Left lung (tissue), 4 donors: ENCODE measurements at regions not wholly inside any gene's neighbourhood (a gene's known extent, or its start where the extent isn't known, plus 50 kb on each side); places are given as distances from the start of the nearest gene placed in this dataset.

Experiments
- ATAC-seq: fragments of 200-7000 bp; cut with Tn5 transposase; one replicate; pipeline ENCODE4 v1.9.1; 2020; ENCODE audit warnings: moderate library complexity
- DNase-seq, 4 donors: peaks; one replicate each; pipeline ENCODE4 v3.0.0-alpha.2; 2013 to 2020
- H3K27ac ChIP-seq, 2 donors: fragments of 200-600 bp; sonication (generic) in 1 of 2; one replicate each; pipeline versions ENCODE4 v1.5.0 to v1.8.0; 2020 to 2021
- H3K27me3 ChIP-seq, 2 donors: fragments of 200-600 bp; sonication (generic) in 1 of 2; one replicate each; pipeline versions ENCODE4 v1.5.0 to v1.8.0; 2020 to 2021
- H3K36me3 ChIP-seq, 2 donors: fragments of 200-600 bp; sonication (generic) in 1 of 2; one replicate each; pipeline versions ENCODE4 v1.5.0 to v1.8.0; 2020 to 2021
- H3K4me1 ChIP-seq, 2 donors: fragments of 200-600 bp; one replicate each; pipeline ENCODE4 v1.8.0; 2021
- H3K4me3 ChIP-seq, 2 donors: fragments of 200-600 bp; sonication (generic) in 1 of 2; one replicate each; pipeline versions ENCODE4 v1.5.0 to v1.8.0; 2020 to 2021; ENCODE audit warnings: mild to moderate bottlenecking in 1 of 2
- H3K9me3 ChIP-seq, 2 donors: fragments of 200-600 bp; sonication (generic) in 1 of 2; one replicate each; pipeline versions ENCODE4 v1.5.0 to v1.8.0; 2020 to 2021
- intact Hi-C, 2 donors: fragments of 100-400 bp; cut with DNase I; formaldehyde crosslinking; loops; one replicate each; pipeline versions ENCODE4 v1.11.2 to v1.14.2; 2022
- TF ChIP-seq, protein P1 (sequence below), 2 donors: fragments of 200-600 bp; sonication (generic) in 1 of 2; IDR thresholded peaks; one replicate each; pipeline versions ENCODE4 v1.5.0 to v1.8.0; 2021; ENCODE audit warnings: antibody characterized with exemption in 2 of 2
- donor health status: DM: no; HTN: yes; CAD: no.
- donor health status: DM: no; HTN: no; CAD: no.

DNA sequence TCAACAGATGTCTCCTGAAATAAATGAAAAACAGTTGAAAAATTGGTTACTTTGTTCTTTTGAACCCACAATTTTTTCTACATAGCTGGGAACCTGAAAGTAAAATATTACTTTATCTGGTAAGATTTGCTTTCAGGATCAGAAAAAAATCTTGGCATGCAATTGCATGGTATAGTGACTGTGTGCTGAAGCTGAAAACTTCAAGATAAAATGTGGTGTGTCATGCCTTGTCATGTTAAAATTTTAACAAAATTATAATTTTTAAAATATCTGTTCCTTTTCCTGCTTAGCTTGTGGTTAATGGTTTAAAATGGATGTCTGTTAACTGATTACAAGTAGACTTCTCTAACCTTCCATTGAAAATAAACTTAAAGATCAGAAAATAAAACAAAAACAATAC lies 904.8 kb downstream of the PDHA2 start:
- no peak for DNase-seq
- no peak overlapping the region for H3K27ac ChIP-seq
- intact Hi-C loops = no loop called here
- TF ChIP-seq, protein P1, sequence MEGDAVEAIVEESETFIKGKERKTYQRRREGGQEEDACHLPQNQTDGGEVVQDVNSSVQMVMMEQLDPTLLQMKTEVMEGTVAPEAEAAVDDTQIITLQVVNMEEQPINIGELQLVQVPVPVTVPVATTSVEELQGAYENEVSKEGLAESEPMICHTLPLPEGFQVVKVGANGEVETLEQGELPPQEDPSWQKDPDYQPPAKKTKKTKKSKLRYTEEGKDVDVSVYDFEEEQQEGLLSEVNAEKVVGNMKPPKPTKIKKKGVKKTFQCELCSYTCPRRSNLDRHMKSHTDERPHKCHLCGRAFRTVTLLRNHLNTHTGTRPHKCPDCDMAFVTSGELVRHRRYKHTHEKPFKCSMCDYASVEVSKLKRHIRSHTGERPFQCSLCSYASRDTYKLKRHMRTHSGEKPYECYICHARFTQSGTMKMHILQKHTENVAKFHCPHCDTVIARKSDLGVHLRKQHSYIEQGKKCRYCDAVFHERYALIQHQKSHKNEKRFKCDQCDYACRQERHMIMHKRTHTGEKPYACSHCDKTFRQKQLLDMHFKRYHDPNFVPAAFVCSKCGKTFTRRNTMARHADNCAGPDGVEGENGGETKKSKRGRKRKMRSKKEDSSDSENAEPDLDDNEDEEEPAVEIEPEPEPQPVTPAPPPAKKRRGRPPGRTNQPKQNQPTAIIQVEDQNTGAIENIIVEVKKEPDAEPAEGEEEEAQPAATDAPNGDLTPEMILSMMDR (IDR thresholded peaks at IDR 0.05) = no peak
- H3K9me3 ChIP-seq = peaks cover 0 to 20% of the 10 kb centered on the region in 2 donors
- H3K36me3 ChIP-seq = no peaks in the 10 kb centered on the region
- H3K27me3 ChIP-seq = no peaks in the 10 kb centered on the region
- no peak overlapping the region for H3K4me3 ChIP-seq
- no peaks in the 10 kb centered on the region for H3K4me1 ChIP-seq
- ATAC-seq = no peak

DNA sequence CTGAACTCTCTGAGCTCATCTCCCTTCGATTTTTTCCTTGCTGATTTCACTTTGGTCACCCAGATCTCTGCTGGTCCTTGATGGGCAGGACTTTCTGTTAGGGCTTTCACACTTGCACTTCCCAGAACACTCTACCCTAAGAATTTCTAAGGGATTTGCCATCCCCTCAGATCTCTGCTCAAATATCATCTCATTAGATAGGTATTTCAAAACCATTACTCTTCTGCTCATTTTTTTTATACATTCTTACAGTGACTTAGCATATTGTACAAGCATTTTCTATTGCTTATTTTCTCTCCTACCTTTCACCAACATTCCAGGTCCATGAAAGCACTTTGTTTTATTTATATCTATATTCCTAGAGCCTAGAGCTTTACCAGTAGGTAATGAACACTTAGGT lies 913.3 kb downstream of the PDHA2 start:
- no peak overlapping the region for H3K27ac ChIP-seq
- no peak for DNase-seq
- TF ChIP-seq, protein P1 (IDR thresholded peaks at IDR 0.05) = no peak

DNA sequence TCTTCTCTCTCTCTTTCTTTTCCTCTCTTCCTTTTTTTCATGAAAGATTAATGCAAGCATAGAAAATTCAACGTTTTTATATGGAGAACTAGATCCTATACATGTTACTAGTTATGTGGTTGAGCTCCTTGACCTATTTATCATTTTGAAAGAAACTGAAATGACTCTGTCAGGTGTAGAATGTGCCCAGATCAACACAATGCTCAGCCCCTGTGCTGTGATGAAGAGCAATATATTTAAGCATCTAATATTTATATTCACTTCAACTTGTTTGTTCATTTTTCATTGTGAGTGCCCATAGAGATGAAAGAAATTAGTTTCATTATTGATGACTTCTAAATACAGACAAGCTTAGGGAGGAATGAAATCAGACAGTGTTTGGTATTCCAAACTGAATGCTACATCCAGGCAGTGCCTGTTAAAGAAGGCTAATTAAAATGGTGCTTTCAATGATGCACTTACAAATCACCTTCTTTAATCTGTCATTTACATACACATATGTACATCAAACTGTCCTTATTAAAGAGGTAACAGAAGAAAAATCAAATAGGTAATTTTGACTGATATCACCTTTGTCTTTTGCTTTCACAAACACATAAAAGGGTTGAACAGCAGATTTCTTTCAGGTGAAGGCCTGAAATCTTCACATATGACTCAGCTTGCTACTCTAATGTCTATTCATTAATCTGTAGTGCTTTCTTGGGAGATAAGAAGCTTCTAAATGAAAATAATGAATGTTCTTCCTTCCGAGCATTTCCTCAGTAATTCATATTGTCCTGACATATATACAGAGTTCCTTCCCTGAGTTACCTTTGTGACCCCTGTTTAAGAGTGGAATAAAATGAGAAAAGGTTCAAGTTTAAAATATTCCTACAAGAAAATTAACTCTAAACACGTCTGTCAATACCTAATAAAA lies 915.9 kb downstream of the PDHA2 start:
- H3K4me1 ChIP-seq = no peaks in the 10 kb centered on the region
- no peaks in the 10 kb centered on the region for H3K27me3 ChIP-seq
- intact Hi-C loops = no loop called here
- H3K27ac ChIP-seq = no peak overlapping the region
- DNase-seq (no peak), ATAC-seq (no peak)
- no peak overlapping the region for H3K4me3 ChIP-seq
- TF ChIP-seq, protein P1 (IDR thresholded peaks at IDR 0.05) = no peak
- H3K9me3 ChIP-seq = peaks cover 0 to 3% of the 10 kb centered on the region in 2 donors
- H3K36me3 ChIP-seq = no peaks in the 10 kb centered on the region

More for the DNA sequence above, 913.3 kb downstream of the PDHA2 start:
- intact Hi-C loops = no loop called here
- H3K27me3 ChIP-seq = no peaks in the 10 kb centered on the region
- no peak overlapping the region for H3K4me3 ChIP-seq
- H3K36me3 ChIP-seq = no peaks in the 10 kb centered on the region
- H3K4me1 ChIP-seq = no peaks in the 10 kb centered on the region
- no peak for ATAC-seq
- peaks cover 0 to 12% of the 10 kb centered on the region in 2 donors for H3K9me3 ChIP-seq

DNA sequence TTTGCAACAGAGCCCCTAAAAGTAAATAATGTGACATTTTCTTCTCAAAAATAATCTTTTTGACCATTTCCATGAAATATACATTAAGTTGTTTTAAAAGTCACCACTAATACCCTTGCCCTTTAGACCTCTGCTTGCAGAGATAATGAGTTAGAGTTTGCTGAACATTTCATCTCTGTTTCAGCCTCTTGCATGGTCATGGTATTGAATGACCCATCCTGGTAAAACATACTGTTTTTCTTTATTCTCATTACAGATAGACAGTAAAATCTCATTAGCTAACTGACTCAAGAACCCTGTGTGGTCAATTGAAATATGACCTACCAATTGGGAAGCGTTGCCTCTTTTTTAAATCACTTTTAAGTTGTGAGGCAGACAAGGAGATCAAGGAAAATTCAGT lies 916.7 kb downstream of the PDHA2 start:
- H3K4me1 ChIP-seq = no peaks in the 10 kb centered on the region
- no peak for DNase-seq
- no peaks in the 10 kb centered on the region for H3K27me3 ChIP-seq
- no peaks in the 10 kb centered on the region for H3K36me3 ChIP-seq
- H3K9me3 ChIP-seq = peaks cover 0 to 1% of the 10 kb centered on the region in 2 donors
- intact Hi-C loops = no loop called here
- no peak for ATAC-seq
- TF ChIP-seq, protein P1 (IDR thresholded peaks at IDR 0.05) = no peak
- H3K4me3 ChIP-seq = no peak overlapping the region
- H3K27ac ChIP-seq = no peak overlapping the region

DNA sequence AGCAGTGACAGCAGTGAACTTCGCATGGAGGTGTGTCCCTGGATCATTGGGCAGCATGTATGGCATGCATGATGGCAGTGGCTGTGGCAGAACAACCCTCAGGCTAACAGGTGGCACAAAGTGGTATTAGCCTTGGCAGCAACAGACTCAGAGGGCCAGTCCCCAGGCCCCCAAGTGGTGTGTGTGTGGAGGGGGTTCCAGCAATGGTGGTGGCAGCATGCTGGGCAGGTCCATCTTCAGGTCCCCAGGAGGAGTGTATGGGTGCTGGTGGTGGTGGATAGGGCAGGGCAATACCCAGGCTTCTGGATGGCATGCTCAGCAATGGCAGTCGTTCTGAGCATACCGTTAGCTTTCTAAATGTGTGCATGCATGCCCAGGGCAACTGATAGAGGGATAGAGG lies 923.7 kb downstream of the PDHA2 start:
- no peak for ATAC-seq
- H3K4me3 ChIP-seq = no peak overlapping the region
- no peaks in the 10 kb centered on the region for H3K36me3 ChIP-seq
- H3K27ac ChIP-seq = no peak overlapping the region
- H3K4me1 ChIP-seq = no peaks in the 10 kb centered on the region
- intact Hi-C loops = no loop called here
- H3K9me3 ChIP-seq = peaks cover 0 to 4% of the 10 kb centered on the region in 2 donors
- TF ChIP-seq, protein P1 (IDR thresholded peaks at IDR 0.05) = no peak
- H3K27me3 ChIP-seq = no peaks in the 10 kb centered on the region
- DNase-seq = no peak
